SJSA1 (cell line): ENCODE measurements at regions not wholly inside any gene's neighbourhood (a gene's known extent, or its start where the extent isn't known, plus 50 kb on each side); places are given as distances from the start of the nearest gene placed in this dataset.

ENCODE experiments used
- DNase-seq, 2 experiments: peaks; one replicate each; pipeline ENCODE4 v3.0.0-alpha.2; 2015 to 2020; ENCODE audit warnings: low spot score in 2 of 2, low read depth in 1 of 2
- H3K27ac ChIP-seq: fragments of 250-450 bp; sonication (Bioruptor Pico); 2 replicates; pipeline ENCODE4 v1.5.1; 2020; ENCODE audit warnings: mild to moderate bottlenecking, moderate library complexity
- H3K27me3 ChIP-seq: fragments of 250-450 bp; sonication (Bioruptor Pico); replicated peaks from 2 replicates; pipeline ENCODE4 v1.5.1; 2020; ENCODE audit warnings: mild to moderate bottlenecking, moderate library complexity
- H3K36me3 ChIP-seq: fragments of 250-450 bp; sonication (Bioruptor Pico); 2 replicates; pipeline ENCODE4 v1.5.1; 2020; ENCODE audit warnings: mild to moderate bottlenecking
- H3K4me1 ChIP-seq: fragments of 250-450 bp; sonication (Bioruptor Pico); replicated peaks from 2 replicates; pipeline ENCODE4 v1.6.1; 2021; ENCODE audit warnings: mild to moderate bottlenecking
- H3K4me3 ChIP-seq: fragments of 250-450 bp; sonication (Bioruptor Pico); 2 replicates; pipeline ENCODE4 v1.5.1; 2020; ENCODE audit warnings: mild to moderate bottlenecking
- H3K9me3 ChIP-seq: fragments of 250-450 bp; sonication (Bioruptor Pico); replicated peaks from 2 replicates; pipeline ENCODE4 v1.5.1; 2020; ENCODE audit warnings: mild to moderate bottlenecking

DNA sequence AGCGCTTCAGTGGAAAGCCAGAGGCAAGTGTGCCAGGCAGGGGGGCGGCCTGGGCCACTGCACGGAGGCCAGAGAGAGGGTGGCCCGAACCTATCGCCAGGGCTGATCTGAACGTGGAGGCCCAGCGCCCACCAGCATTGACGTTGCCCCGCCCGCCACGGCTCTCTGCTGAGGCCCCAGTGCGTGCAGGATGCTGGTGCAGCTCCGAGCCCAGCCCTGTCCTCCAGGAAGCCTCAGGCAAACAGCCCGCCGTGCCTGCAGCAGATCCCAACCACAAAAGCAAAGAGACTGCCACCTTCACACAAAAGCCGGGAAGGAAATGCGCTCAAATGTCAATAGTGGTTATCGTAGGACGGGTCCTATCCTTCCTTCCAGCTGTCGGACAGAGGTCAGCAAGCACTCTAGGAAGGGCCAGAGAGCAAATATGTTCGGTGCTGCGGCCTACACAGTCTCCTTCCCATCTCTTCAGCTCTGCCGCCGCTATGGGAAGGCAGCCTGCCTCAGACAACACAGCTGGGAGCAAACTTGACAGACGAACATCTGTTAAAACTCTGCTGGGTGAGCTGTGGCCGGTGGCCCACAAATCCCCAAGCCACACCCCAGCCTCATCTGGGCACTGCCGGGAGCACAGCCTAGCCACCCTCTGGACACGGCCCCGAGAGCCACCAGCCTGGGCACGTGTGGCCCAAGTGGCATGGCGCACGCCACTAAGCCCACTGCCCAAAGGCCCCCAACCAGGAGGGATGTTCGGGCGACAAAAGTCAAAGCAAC, 146.2 kb downstream of the CRYBB2 start:
- Histone ChIP-seq H3K36me3 (peaks cover 65% of the 10 kb centered on the region), H3K4me3 (no peak overlapping the region), H3K27me3 (no peaks in the 10 kb centered on the region), H3K27ac (no peak overlapping the region), H3K4me1 (peaks cover 55% of the 10 kb centered on the region), H3K9me3 (no peaks in the 10 kb centered on the region)
- DNase-seq, result peak in 1 of 2 experiments; percentile 39

DNA sequence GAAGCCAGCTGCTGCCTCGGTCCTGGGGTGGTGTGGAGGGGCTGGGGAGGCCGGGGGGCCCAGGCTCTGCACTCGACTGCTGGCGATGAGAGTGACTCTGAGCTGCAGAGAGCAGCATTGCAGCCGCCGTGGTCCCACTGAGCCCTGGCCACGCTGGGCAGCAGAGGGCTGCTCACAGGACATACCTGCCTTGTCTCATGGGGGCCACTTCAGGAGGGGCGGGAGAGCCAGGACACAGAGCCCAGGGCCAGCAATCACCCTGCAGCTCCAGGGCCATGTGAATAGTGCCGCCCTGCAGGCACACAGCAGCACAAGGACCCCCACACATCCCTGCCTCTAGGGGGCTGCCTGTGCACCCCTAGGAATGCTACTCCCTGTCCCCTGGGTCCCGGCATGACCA, 147.0 kb downstream of the CRYBB2 start:
- Histone ChIP-seq H3K4me3 (no peak overlapping the region), H3K4me1 (peaks cover 55% of the 10 kb centered on the region), H3K36me3 (peaks cover 66% of the 10 kb centered on the region), H3K9me3 (no peaks in the 10 kb centered on the region), H3K27me3 (no peaks in the 10 kb centered on the region), H3K27ac (no peak overlapping the region)
- DNase-seq, result no peak

- no peaks in the 10 kb centered on the region for H3K9me3 ChIP-seq
- peaks cover 55% of the 10 kb centered on the region for H3K4me1 ChIP-seq
- no peak for DNase-seq
- no peak overlapping the region for H3K4me3 ChIP-seq
- no peaks in the 10 kb centered on the region for H3K27me3 ChIP-seq
- peaks cover 65% of the 10 kb centered on the region for H3K36me3 ChIP-seq
- no peak overlapping the region for H3K27ac ChIP-seq
Measured at GRCh38 chr22:25366876-25367466, 147.5 kb downstream of the CRYBB2 start.

GRCh38 chr22:25367756-25368155, 148.3 kb downstream of the CRYBB2 start:
- no peaks in the 10 kb centered on the region for H3K27me3 ChIP-seq
- H3K36me3 ChIP-seq, result peaks cover 66% of the 10 kb centered on the region
- H3K4me3 ChIP-seq, result no peak overlapping the region

DNA sequence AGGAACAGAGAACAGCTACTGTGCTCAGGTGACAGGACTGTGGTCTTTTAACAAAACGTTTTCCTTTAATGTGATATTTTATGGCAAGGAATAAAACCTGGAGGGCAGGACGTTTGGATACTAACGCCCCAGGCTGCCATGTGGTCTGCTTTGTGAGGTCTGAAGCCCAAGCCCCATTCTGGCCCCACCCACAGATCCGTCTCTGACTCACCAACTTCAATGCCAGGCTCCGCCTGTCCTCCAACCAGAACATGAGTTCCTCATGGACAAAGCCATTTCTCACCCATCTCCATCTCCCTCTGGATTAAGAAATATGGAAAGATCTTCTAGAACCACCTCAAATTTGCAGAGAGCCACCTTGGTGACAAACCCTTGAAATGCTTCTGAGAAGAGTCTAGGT, 148.8 kb downstream of the CRYBB2 start:
- no peak overlapping the region for H3K4me3 ChIP-seq
- no peaks in the 10 kb centered on the region for H3K27me3 ChIP-seq
- peak; percentile 64 to 89 for DNase-seq
- peaks cover 66% of the 10 kb centered on the region for H3K36me3 ChIP-seq
- no peaks in the 10 kb centered on the region for H3K9me3 ChIP-seq
- no peak overlapping the region for H3K27ac ChIP-seq
- peaks cover 55% of the 10 kb centered on the region for H3K4me1 ChIP-seq

More at GRCh38 chr22:25367756-25368155, 148.3 kb downstream of the CRYBB2 start:
- peaks cover 55% of the 10 kb centered on the region for H3K4me1 ChIP-seq
- DNase-seq, result no peak
- H3K27ac ChIP-seq, result no peak overlapping the region
- no peaks in the 10 kb centered on the region for H3K9me3 ChIP-seq

GRCh38 chr22:25369041-25369440, 149.6 kb downstream of the CRYBB2 start:
- no peaks in the 10 kb centered on the region for H3K27me3 ChIP-seq
- no peak for DNase-seq
- no peak overlapping the region for H3K4me3 ChIP-seq
- peaks cover 51% of the 10 kb centered on the region for H3K4me1 ChIP-seq
- peaks cover 71% of the 10 kb centered on the region for H3K36me3 ChIP-seq
- no peaks in the 10 kb centered on the region for H3K9me3 ChIP-seq
- no peak overlapping the region for H3K27ac ChIP-seq

GRCh38 chr22:25370322-25370721, 150.9 kb downstream of the CRYBB2 start:
- Histone ChIP-seq H3K4me3 (no peak overlapping the region), H3K36me3 (peaks cover 74% of the 10 kb centered on the region), H3K27me3 (no peaks in the 10 kb centered on the region), H3K27ac (no peak overlapping the region), H3K4me1 (peaks cover 38% of the 10 kb centered on the region), H3K9me3 (no peaks in the 10 kb centered on the region)
- DNase-seq, result no peak

GRCh38 chr22:25372000-25372595, 152.7 kb downstream of the CRYBB2 start:
- H3K27ac ChIP-seq, result no peak overlapping the region
- no peak for DNase-seq
- H3K36me3 ChIP-seq, result peaks cover 70% of the 10 kb centered on the region
- no peaks in the 10 kb centered on the region for H3K9me3 ChIP-seq
- H3K4me1 ChIP-seq, result peaks cover 26% of the 10 kb centered on the region
- H3K27me3 ChIP-seq, result no peaks in the 10 kb centered on the region
- no peak overlapping the region for H3K4me3 ChIP-seq

- Histone ChIP-seq H3K4me1 (peaks cover 7% of the 10 kb centered on the region), H3K9me3 (no peaks in the 10 kb centered on the region), H3K36me3 (peaks cover 75% of the 10 kb centered on the region), H3K4me3 (no peak overlapping the region), H3K27ac (no peak overlapping the region), H3K27me3 (no peaks in the 10 kb centered on the region)
- no peak for DNase-seq
Measured at GRCh38 chr22:25373961-25374360, 154.5 kb downstream of the CRYBB2 start.

DNA sequence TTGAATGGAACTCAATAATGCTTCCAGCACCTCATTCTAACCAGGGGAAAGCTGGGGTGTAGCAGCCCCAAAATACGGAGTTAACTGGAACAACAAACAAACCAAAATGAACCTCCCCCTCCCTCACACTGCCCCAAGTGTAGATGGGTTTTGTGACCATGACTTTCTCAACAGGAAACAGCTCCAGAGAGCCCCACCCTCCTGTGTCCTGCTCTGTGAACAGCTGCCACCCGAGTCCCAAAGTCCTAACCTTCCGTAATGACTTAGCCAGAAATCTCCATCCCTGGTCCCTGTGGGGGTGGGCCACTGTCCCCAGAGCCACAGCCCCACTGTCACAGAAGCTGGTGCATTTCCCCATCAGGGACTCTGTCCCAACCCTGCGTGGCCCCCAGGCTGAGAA, 155.4 kb downstream of the CRYBB2 start:
- no peak overlapping the region for H3K27ac ChIP-seq
- no peaks in the 10 kb centered on the region for H3K9me3 ChIP-seq
- no peak overlapping the region for H3K4me3 ChIP-seq
- no peaks in the 10 kb centered on the region; the same call in 1 of the 2 replicates for H3K4me1 ChIP-seq
- no peak for DNase-seq
- no peaks in the 10 kb centered on the region for H3K27me3 ChIP-seq
- H3K36me3 ChIP-seq, result peaks cover 83% of the 10 kb centered on the region

- peaks cover 84% of the 10 kb centered on the region for H3K36me3 ChIP-seq
- no peak for DNase-seq
- H3K27me3 ChIP-seq, result no peaks in the 10 kb centered on the region
- H3K27ac ChIP-seq, result no peak overlapping the region
- H3K4me1 ChIP-seq, result no peaks in the 10 kb centered on the region
- no peaks in the 10 kb centered on the region for H3K9me3 ChIP-seq
- H3K4me3 ChIP-seq, result no peak overlapping the region
Measured at GRCh38 chr22:25375683-25376082, 156.2 kb downstream of the CRYBB2 start.

- no peaks in the 10 kb centered on the region for H3K27me3 ChIP-seq
- no peak for DNase-seq
- no peaks in the 10 kb centered on the region for H3K4me1 ChIP-seq
- peaks cover 83% of the 10 kb centered on the region for H3K36me3 ChIP-seq
- H3K27ac ChIP-seq, result no peak overlapping the region
- no peaks in the 10 kb centered on the region for H3K9me3 ChIP-seq
- H3K4me3 ChIP-seq, result no peak overlapping the region
Measured at GRCh38 chr22:25377699-25378098, 158.3 kb downstream of the CRYBB2 start.

GRCh38 chr22:25380122-25380747, 160.8 kb downstream of the CRYBB2 start:
- no peak overlapping the region for H3K27ac ChIP-seq
- H3K4me3 ChIP-seq, result no peak overlapping the region
- no peaks in the 10 kb centered on the region for H3K9me3 ChIP-seq
- DNase-seq, result no peak
- peaks cover 61% of the 10 kb centered on the region for H3K36me3 ChIP-seq
- H3K4me1 ChIP-seq, result no peaks in the 10 kb centered on the region
- H3K27me3 ChIP-seq, result no peaks in the 10 kb centered on the region

DNA sequence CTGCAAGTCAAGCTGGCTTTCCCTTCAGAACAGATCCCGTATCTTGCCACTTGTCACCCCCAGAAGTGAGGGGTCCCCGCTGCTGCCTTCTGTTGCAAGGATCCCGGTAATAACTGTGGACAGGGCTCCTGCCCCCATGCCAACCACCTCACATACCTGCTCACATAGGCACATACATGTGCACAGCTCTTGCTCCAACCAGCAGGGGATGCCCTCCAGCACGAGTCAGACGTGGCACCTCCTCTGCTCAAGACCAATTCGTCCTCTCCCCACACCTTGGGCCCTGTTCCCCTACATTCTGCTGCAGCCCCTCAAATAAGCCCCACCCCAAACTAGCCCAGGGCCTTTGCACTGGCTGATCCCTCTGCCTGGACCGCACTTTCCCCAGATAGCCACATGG, 163.3 kb downstream of the CRYBB2 start:
- DNase-seq, result no peak
- peaks cover 47% of the 10 kb centered on the region for H3K36me3 ChIP-seq
- H3K9me3 ChIP-seq, result no peaks in the 10 kb centered on the region
- no peak overlapping the region for H3K4me3 ChIP-seq
- H3K27ac ChIP-seq, result no peak overlapping the region
- no peaks in the 10 kb centered on the region for H3K4me1 ChIP-seq
- no peaks in the 10 kb centered on the region for H3K27me3 ChIP-seq
